HCT116 (cell line): ENCODE measurements at regions not wholly inside any gene's neighbourhood (a gene's known extent, or its start where the extent isn't known, plus 50 kb on each side); places are given as distances from the start of the nearest gene placed in this dataset.

Experiments
- ATAC-seq: fragments of 200-7000 bp; cut with Tn5 transposase; 2 replicates; pipeline ENCODE4 v1.9.1; 2020; ENCODE audit warnings: mild to moderate bottlenecking, moderate library complexity
- BruUV-seq: library from RNA; stranded (reverse); fragments of 400-500 nt; replicated peaks from 2 replicates; lab custom pipeline; 2021; lab: Mats Ljungman, UMichigan
- CTCF ChIA-PET: fragments of 300-600 bp; sonication (Branson Sonifier 250); formaldehyde crosslinking; loops from one replicate; lab custom pipeline; 2021; ENCODE audit warnings: antibody characterized with exemption; lab: Charles Lee
- POLR2A ChIA-PET: fragments of 300-600, 350-600 bp; sonication (Branson Sonifier 250); formaldehyde crosslinking; loops from one replicate; lab custom pipeline; 2021; ENCODE audit warnings: antibody characterized with exemption; lab: Charles Lee
- RAD21 ChIA-PET, 2 experiments: fragments of 300-600 bp; sonication (Branson Sonifier 250); formaldehyde crosslinking; loops; one replicate each; lab custom pipeline; 2023; ENCODE audit warnings: low total read pairs in 2 of 2; ENCODE audit not compliant: uncharacterized antibody in 2 of 2, unreplicated experiment in 2 of 2, low non-redundant PET in 1 of 2; lab: Charles Lee
- DNase-seq: peaks from one replicate; pipeline ENCODE4 v3.0.0-alpha.2; 2010; ENCODE audit warnings: low read depth, low spot score
- H2AFZ ChIP-seq: fragments of 200-600 bp; shearing (Covaris generic), sonication (generic); 2 replicates; pipeline ENCODE4 v1.6.1; 2017; ENCODE audit warnings: low read depth, mixed run types, mixed read lengths, antibody characterized with exemption, low read length; ENCODE audit not compliant: poor library complexity, severe bottlenecking
- H3K27ac ChIP-seq: 2 replicates; pipeline ENCODE4 v1.5.1; 2012; ENCODE audit warnings: low read depth, low read length
- H3K27me3 ChIP-seq: fragments of 200-600 bp; sonication (generic); 2 replicates; pipeline ENCODE4 v1.6.1; 2016; ENCODE audit warnings: mixed run types, low read length, mixed read lengths; ENCODE audit not compliant: insufficient read depth
- H3K36me3 ChIP-seq, 2 experiments: fragments of 200-500 bp in 1 of 2; fragments of 200-600 bp in 1 of 2; sonication (Bioruptor generic) in 1 of 2; sonication (generic) in 1 of 2; 2 replicates each; pipeline versions ENCODE4 v1.5.1 to v1.6.1; 2014 to 2016; ENCODE audit warnings: low read length in 2 of 2, inconsistent platforms in 1 of 2, mixed read lengths in 1 of 2, mixed run types in 1 of 2; ENCODE audit not compliant: insufficient read depth in 2 of 2, control insufficient read depth in 1 of 2
- H3K4me1 ChIP-seq, 2 experiments: fragments of 200-600 bp in 1 of 2; sonication (generic) in 1 of 2; 2 replicates each; pipeline versions ENCODE4 v1.5.1 to v1.6.1; 2012 to 2017; ENCODE audit warnings: low read length in 2 of 2, inconsistent platforms in 1 of 2, mild to moderate bottlenecking in 1 of 2, mixed read lengths in 1 of 2, mixed run types in 1 of 2, moderate library complexity in 1 of 2; ENCODE audit not compliant: insufficient read depth in 2 of 2, control insufficient read depth in 1 of 2
- H3K4me2 ChIP-seq: fragments of 200-600 bp; sonication (generic); 2 replicates; pipeline ENCODE4 v1.6.1; 2017; ENCODE audit warnings: mixed run types, low read length, mixed read lengths
- H3K4me3 ChIP-seq, 2 experiments: fragments of 200-600 bp in 1 of 2; sonication (generic) in 1 of 2; replicated peaks in 1 of 2; 2 replicates each; pipeline ENCODE4 v1.5.1; 2011 to 2016; ENCODE audit warnings: low read length in 2 of 2, control low read depth in 1 of 2, low read depth in 1 of 2, mild to moderate bottlenecking in 1 of 2, mixed read lengths in 1 of 2, mixed run types in 1 of 2
- H3K79me2 ChIP-seq: fragments of 200-600 bp; sonication (generic); 2 replicates; pipeline ENCODE4 v1.6.1; 2017; ENCODE audit warnings: mild to moderate bottlenecking, mixed run types, low read length, moderate library complexity, mixed read lengths; ENCODE audit not compliant: insufficient read depth
- H3K9ac ChIP-seq: fragments of 200-600 bp; sonication (generic); 2 replicates; pipeline ENCODE4 v1.6.1; 2016; ENCODE audit warnings: low read length, mixed read lengths
- H3K9me2 ChIP-seq: fragments of 200-600 bp; sonication (generic), shearing (Covaris generic); 2 replicates; pipeline ENCODE4 v1.6.1; 2017; ENCODE audit warnings: mixed run types, mild to moderate bottlenecking, moderate library complexity; ENCODE audit not compliant: insufficient read depth
- H3K9me3 ChIP-seq, 2 experiments: fragments of 200-500 bp in 1 of 2; fragments of 200-600 bp in 1 of 2; sonication (Bioruptor generic) in 1 of 2; sonication (generic) in 1 of 2; 2 replicates each; pipeline ENCODE4 v1.6.1; 2014 to 2017; ENCODE audit warnings: low read length in 2 of 2, mixed read lengths in 2 of 2, inconsistent platforms in 1 of 2, low read depth in 1 of 2, mild to moderate bottlenecking in 1 of 2, mixed run types in 1 of 2, moderate library complexity in 1 of 2; ENCODE audit not compliant: control insufficient read depth in 1 of 2, insufficient read depth in 1 of 2
- H4K20me1 ChIP-seq: fragments of 200-600 bp; sonication (generic), shearing (Covaris generic); 2 replicates; pipeline ENCODE4 v1.6.1; 2017; ENCODE audit warnings: mixed run types, mild to moderate bottlenecking, moderate library complexity; ENCODE audit not compliant: insufficient read depth
- CBX3 ChIP-seq: IDR thresholded peaks from 2 replicates; pipeline ENCODE4 v1.6.1; 2012; ENCODE audit warnings: low read depth
- CTCF ChIP-seq, 3 experiments: fragments of 200-600 bp in 1 of 3; sonication (generic) in 1 of 3; IDR thresholded peaks in 2 of 3; conservative IDR thresholded peaks in 1 of 3; 2 replicates each; pipeline ENCODE4 v1.5.1; 2012 to 2017; ENCODE audit warnings: low read depth in 2 of 3, low read length in 2 of 3, antibody characterized with exemption in 1 of 3, borderline replicate concordance in 1 of 3, control low read depth in 1 of 3, mild to moderate bottlenecking in 1 of 3, mixed read lengths in 1 of 3, mixed run types in 1 of 3, moderate library complexity in 1 of 3; ENCODE audit not compliant: insufficient read depth in 1 of 3
- ELF1 ChIP-seq: IDR thresholded peaks from 2 replicates; pipeline ENCODE4 v1.6.1; 2012; ENCODE audit warnings: low read depth, borderline replicate concordance
- EZH2 ChIP-seq: fragments of 200-600 bp; sonication (generic); IDR thresholded peaks from 2 replicates; pipeline ENCODE4 v1.6.1; 2017; ENCODE audit warnings: antibody characterized with exemption, mixed run types
- EZH2phosphoT487 ChIP-seq: fragments of 200-600 bp; IDR thresholded peaks from 2 replicates; pipeline ENCODE4 v1.6.1; 2018; ENCODE audit warnings: antibody characterized with exemption, borderline replicate concordance
- FOSL1 ChIP-seq: IDR thresholded peaks from 2 replicates; pipeline ENCODE4 v1.6.1; 2012; ENCODE audit warnings: low read depth
- MAX ChIP-seq: IDR thresholded peaks from 2 replicates; pipeline ENCODE4 v1.6.1; 2012
- POLR2A ChIP-seq: IDR thresholded peaks from 2 replicates; pipeline ENCODE4 v1.7.0; 2011; ENCODE audit warnings: borderline replicate concordance; ENCODE audit not compliant: insufficient read depth, insufficient read length; ENCODE audit errors: extremely low read depth
- POLR2AphosphoS5 ChIP-seq: IDR thresholded peaks from 2 replicates; pipeline ENCODE4 v1.6.1; 2011; ENCODE audit warnings: mild to moderate bottlenecking, low read depth, low read length, moderate library complexity
- SIN3A ChIP-seq: IDR thresholded peaks from 2 replicates; pipeline ENCODE4 v1.6.1; 2012; ENCODE audit warnings: low read depth
- SP1 ChIP-seq: IDR thresholded peaks from 2 replicates; pipeline ENCODE4 v1.6.1; 2012; ENCODE audit warnings: low read depth
- SRF ChIP-seq: IDR thresholded peaks from 2 replicates; pipeline ENCODE4 v1.6.1; 2012; ENCODE audit warnings: low read depth
- TCF7L2 ChIP-seq: IDR thresholded peaks from 2 replicates; pipeline ENCODE4 v1.7.0; 2011; ENCODE audit warnings: borderline replicate concordance, inconsistent platforms; ENCODE audit not compliant: insufficient read depth, insufficient read length; ENCODE audit errors: extremely low read depth
- YY1 ChIP-seq: IDR thresholded peaks from 2 replicates; pipeline ENCODE4 v1.6.1; 2011; ENCODE audit warnings: low read length, low read depth, moderate library complexity, mild to moderate bottlenecking; ENCODE audit not compliant: insufficient replicate concordance; ENCODE audit errors: extremely low read depth
- ZBTB33 ChIP-seq: IDR thresholded peaks from 2 replicates; pipeline ENCODE4 v1.6.1; 2011; ENCODE audit warnings: mild to moderate bottlenecking, low read length, moderate library complexity; ENCODE audit not compliant: insufficient replicate concordance; ENCODE audit errors: extremely low read depth
- ZFX ChIP-seq: fragments of 450-650 bp; IDR thresholded peaks from 2 replicates; pipeline ENCODE4 v1.6.1; 2017
- ZNF274 ChIP-seq: fragments of 200-500 bp; sonication (Bioruptor generic); IDR thresholded peaks from 2 replicates; pipeline ENCODE4 v1.6.1; 2014; ENCODE audit warnings: mild to moderate bottlenecking, low read depth, low read length, inconsistent platforms
- intact Hi-C: fragments of 100-400 bp; cut with micrococcal nuclease; formaldehyde crosslinking; loops from 2 replicates; pipeline ENCODE4 v1.10.0; 2022

GRCh38 chr21:39025198-39025597 is 158.1 kb downstream of the PSMG1 start:
- H3K9ac ChIP-seq: no peak overlapping the region
- no peaks in the 10 kb centered on the region for H3K9me2 ChIP-seq
- no peak for DNase-seq
- H3K79me2 ChIP-seq: no peaks in the 10 kb centered on the region
- H3K27me3 ChIP-seq: no peaks in the 10 kb centered on the region
- TF ChIP-seq EZH2 (no peak), MAX (no peak), ZFX (no peak), YY1 (no peak), ZNF274 (no peak), SRF (no peak), CTCF (IDR thresholded peaks at IDR 0.05 in 2 of 3, conservative IDR thresholded peaks at IDR 0.05 in 1 of 3; ENCODE audit: borderline replicate concordance in 1 of 3, insufficient read depth in 1 of 3, low read depth in 2 of 3, low read length in 2 of 3) (no peak), EZH2phosphoT487 (no peak), SP1 (no peak), POLR2AphosphoS5 (no peak), ZBTB33 (no peak), CBX3 (no peak), SIN3A (no peak), POLR2A (no peak), FOSL1 (no peak), TCF7L2 (no peak), ELF1 (no peak)
- POLR2A ChIA-PET: no interaction called here
- no peaks in the 10 kb centered on the region for H3K36me3 ChIP-seq
- no peak overlapping the region for H3K4me2 ChIP-seq
- no peak for ATAC-seq
- H3K4me1 ChIP-seq: peaks cover 0 to 17% of the 10 kb centered on the region in 2 experiments; a peak in 2 of 4 replicates
- RAD21 ChIA-PET: no interaction called here
- no peak overlapping the region for H3K27ac ChIP-seq
- intact Hi-C loops: no loop called here
- H3K9me3 ChIP-seq: no peaks in the 10 kb centered on the region
- H4K20me1 ChIP-seq: no peaks in the 10 kb centered on the region
- CTCF ChIA-PET: no interaction called here
- no peak overlapping the region for H3K4me3 ChIP-seq
- no TSS peak for BruUV-seq
- no peak overlapping the region for H2AFZ ChIP-seq
